Lung (tissue), 11 donors: ENCODE measurements at regions not wholly inside any gene's neighbourhood (a gene's known extent, or its start where the extent isn't known, plus 50 kb on each side); places are given as distances from the start of the nearest gene placed in this dataset.
"Not testable (repeated sequence)": the region's sequence is repeated elsewhere in the genome, so short reads cannot be mapped to it uniquely, and the experiment has no call there.

ENCODE experiments used
- ATAC-seq: fragments of 200-7000 bp; cut with Tn5 transposase; one replicate; pipeline ENCODE4 v1.9.1; 2020; ENCODE audit warnings: moderate number of reproducible peaks; ENCODE audit not compliant: insufficient read depth, low FRiP score
- DNase-seq, 3 donors: peaks; one replicate each; pipeline ENCODE4 v3.0.0-alpha.2; 2013 to 2017
- H3K27ac ChIP-seq, 2 donors: one replicate each; pipeline ENCODE4 v1.5.1; 2013; ENCODE audit warnings: mild to moderate bottlenecking in 2 of 2, moderate library complexity in 2 of 2, control low read depth in 1 of 2, inconsistent platforms in 1 of 2, low read depth in 1 of 2, low read length in 1 of 2
- H3K27me3 ChIP-seq, 3 donors: one replicate each; pipeline ENCODE4 v1.5.1; 2013; ENCODE audit warnings: low read length in 2 of 3; ENCODE audit not compliant: control insufficient read depth in 3 of 3, insufficient read depth in 3 of 3
- H3K36me3 ChIP-seq, 4 donors: one replicate each; pipeline ENCODE4 v1.5.1; 2013; ENCODE audit warnings: low read length in 4 of 4, mild to moderate bottlenecking in 1 of 4, moderate library complexity in 1 of 4; ENCODE audit not compliant: control insufficient read depth in 4 of 4, insufficient read depth in 4 of 4
- H3K4me1 ChIP-seq, 5 donors: one replicate each; pipeline ENCODE4 v1.5.1; 2013; ENCODE audit warnings: low read length in 5 of 5, mild to moderate bottlenecking in 2 of 5, moderate library complexity in 1 of 5; ENCODE audit not compliant: control insufficient read depth in 5 of 5, insufficient read depth in 5 of 5
- H3K4me3 ChIP-seq: one replicate; pipeline ENCODE4 v1.5.1; 2013; ENCODE audit warnings: mild to moderate bottlenecking, control low read depth, moderate library complexity
- H3K9ac ChIP-seq, 2 donors: one replicate each; pipeline ENCODE4 v1.5.1; 2013; ENCODE audit warnings: low read length in 2 of 2, control low read depth in 1 of 2; ENCODE audit not compliant: insufficient read depth in 1 of 2
- H3K9me3 ChIP-seq, 4 donors: one replicate each; pipeline ENCODE4 v1.5.1; 2013; ENCODE audit warnings: low read length in 3 of 4, mild to moderate bottlenecking in 1 of 4, moderate library complexity in 1 of 4; ENCODE audit not compliant: control insufficient read depth in 4 of 4, insufficient read depth in 3 of 4
- CTCF ChIP-seq: IDR thresholded peaks from 2 replicates; pipeline ENCODE4 v1.5.1; 2012; ENCODE audit warnings: mild to moderate bottlenecking; ENCODE audit errors: control extremely low read depth, extremely low read depth
- WGBS, 2 donors: extraction: QIAGEN DNeasy Blood & Tissue Kit; methylation state at CpG; one replicate each; pipeline ENCODE4 v1.1.7; 2013; 5-methylcytosine and 5-hydroxymethylcytosine counted together
- donor health status: control.
- donor health status: control.
- donor health status: Bipolar disorder and iron deficiency.
- donor health status: healthy.
- donor health status: DM: yes; HTN: yes; CAD: no.

GRCh38 chr7:104956753-104957450 lies 57.1 kb upstream of the KMT2E start:
- no peaks in the 10 kb centered on the region for H3K9me3 ChIP-seq
- H3K27ac ChIP-seq: peak overlapping the region in 1 of 2 donors; percentile 35
- H3K9ac ChIP-seq: no peak overlapping the region
- ATAC-seq: no peak
- H3K27me3 ChIP-seq: no peaks in the 10 kb centered on the region
- DNase-seq: no peak
- 27 to 52% methylated on average over 4 of the region's 4 CpGs for WGBS, 2 donors
- H3K36me3 ChIP-seq: no peaks in the 10 kb centered on the region
- no peak for TF ChIP-seq CTCF
- peaks cover 0 to 7% (median 0%) of the 10 kb centered on the region in 5 donors for H3K4me1 ChIP-seq
- no peak overlapping the region for H3K4me3 ChIP-seq

GRCh38 chr7:104958371-104958865 lies 55.6 kb upstream of the KMT2E start:
- Histone ChIP-seq H3K27me3 (no peaks in the 10 kb centered on the region), H3K36me3 (no peaks in the 10 kb centered on the region), H3K9ac (no peak overlapping the region), H3K4me1 (peaks cover 0 to 10% (median 0%) of the 10 kb centered on the region in 5 donors), H3K27ac (peak overlapping the region in 1 of 2 donors; percentile 36), H3K4me3 (no peak overlapping the region), H3K9me3 (no peaks in the 10 kb centered on the region)
- no peak for ATAC-seq
- WGBS, 2 donors: 55 to 74% methylated on average over 3 of the region's 3 CpGs
- DNase-seq: peak in 2 of 3 donors; percentile 28 to 58
- no peak for TF ChIP-seq CTCF

- 63 to 88% methylated on average over 2 of the region's 2 CpGs for WGBS, 2 donors
- not testable (repeated sequence) for H3K27ac ChIP-seq
- H3K4me1 ChIP-seq: peaks cover 0 to 12% (median 0%) of the 10 kb centered on the region in 5 donors
These were observed 54.5 kb upstream of the KMT2E start for GRCh38 chr7:104959483-104959882.

GRCh38 chr7:104960741-104961448 lies 53.1 kb upstream of the KMT2E start:
- H3K27ac ChIP-seq: peak overlapping the region; percentile 41 to 77
- no peaks in the 10 kb centered on the region for H3K36me3 ChIP-seq
- TF ChIP-seq CTCF: no peak
- no peaks in the 10 kb centered on the region for H3K27me3 ChIP-seq
- WGBS, 2 donors: 23 to 58% methylated on average over 2 of the region's 2 CpGs
- H3K9ac ChIP-seq: no peak overlapping the region
- DNase-seq (peak in 2 of 3 donors; percentile 38 to 55), ATAC-seq (peak; percentile 62)
- H3K4me1 ChIP-seq: peaks cover 0 to 10% (median 0%) of the 10 kb centered on the region in 5 donors
- no peaks in the 10 kb centered on the region for H3K9me3 ChIP-seq
- no peak overlapping the region for H3K4me3 ChIP-seq

More at GRCh38 chr7:104959483-104959882, 54.5 kb upstream of the KMT2E start:
- DNase-seq, H3K9ac ChIP-seq, H3K27me3 ChIP-seq, ATAC-seq, H3K9me3 ChIP-seq, H3K4me3 ChIP-seq, H3K36me3 ChIP-seq: not testable (repeated sequence)
